A673 (cell line): ENCODE measurements at regions not wholly inside any gene's neighbourhood (a gene's known extent, or its start where the extent isn't known, plus 50 kb on each side); places are given as distances from the start of the nearest gene placed in this dataset.
"Not testable (repeated sequence)": the region's sequence is repeated elsewhere in the genome, so short reads cannot be mapped to it uniquely, and the experiment has no call there.

Experiments used
- EZH2 ChIP-seq: fragments of 200-600 bp; sonication (generic); IDR thresholded peaks from 2 replicates; pipeline ENCODE4 v1.6.1; 2017; ENCODE audit warnings: borderline replicate concordance, low read depth, mild to moderate bottlenecking, mixed read lengths, antibody characterized with exemption, low read length; ENCODE audit not compliant: poor library complexity, severe bottlenecking
- TF ChIP-seq, protein P1 (sequence below): fragments of 300-800, 200-600 bp; sonication (generic); conservative IDR thresholded peaks from 2 replicates; pipeline ENCODE4 v1.5.1; 2017; ENCODE audit warnings: low read depth, mild to moderate bottlenecking, antibody characterized with exemption, low read length, moderate library complexity, mixed read lengths

DNA sequence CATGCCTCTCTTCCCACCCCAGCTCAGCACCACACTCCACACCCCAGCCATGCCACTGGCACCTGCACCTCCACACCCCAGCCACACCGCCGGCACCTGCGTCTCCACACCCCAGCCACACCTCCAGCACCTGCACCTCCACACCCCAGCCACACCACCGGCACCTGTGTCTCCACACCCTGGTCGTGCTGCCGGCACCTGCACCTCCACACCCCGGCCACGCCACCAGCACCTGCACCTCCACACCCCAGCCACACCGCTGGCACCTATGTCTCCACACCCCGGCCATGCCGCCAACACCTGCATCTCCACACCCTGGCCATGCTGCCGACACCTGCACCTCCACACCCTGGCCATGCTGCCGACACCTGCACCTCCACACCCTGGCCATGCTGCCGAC lies 389.7 kb upstream of the MYT1L start:
- TF ChIP-seq, protein P1, sequence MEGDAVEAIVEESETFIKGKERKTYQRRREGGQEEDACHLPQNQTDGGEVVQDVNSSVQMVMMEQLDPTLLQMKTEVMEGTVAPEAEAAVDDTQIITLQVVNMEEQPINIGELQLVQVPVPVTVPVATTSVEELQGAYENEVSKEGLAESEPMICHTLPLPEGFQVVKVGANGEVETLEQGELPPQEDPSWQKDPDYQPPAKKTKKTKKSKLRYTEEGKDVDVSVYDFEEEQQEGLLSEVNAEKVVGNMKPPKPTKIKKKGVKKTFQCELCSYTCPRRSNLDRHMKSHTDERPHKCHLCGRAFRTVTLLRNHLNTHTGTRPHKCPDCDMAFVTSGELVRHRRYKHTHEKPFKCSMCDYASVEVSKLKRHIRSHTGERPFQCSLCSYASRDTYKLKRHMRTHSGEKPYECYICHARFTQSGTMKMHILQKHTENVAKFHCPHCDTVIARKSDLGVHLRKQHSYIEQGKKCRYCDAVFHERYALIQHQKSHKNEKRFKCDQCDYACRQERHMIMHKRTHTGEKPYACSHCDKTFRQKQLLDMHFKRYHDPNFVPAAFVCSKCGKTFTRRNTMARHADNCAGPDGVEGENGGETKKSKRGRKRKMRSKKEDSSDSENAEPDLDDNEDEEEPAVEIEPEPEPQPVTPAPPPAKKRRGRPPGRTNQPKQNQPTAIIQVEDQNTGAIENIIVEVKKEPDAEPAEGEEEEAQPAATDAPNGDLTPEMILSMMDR, result not testable (repeated sequence)
- not testable (repeated sequence) for TF ChIP-seq EZH2
